IMR-90 (cell line): ENCODE measurements at regions not wholly inside any gene's neighbourhood (a gene's known extent, or its start where the extent isn't known, plus 50 kb on each side); places are given as distances from the start of the nearest gene placed in this dataset.

Source experiments
- ATAC-seq: fragments of 200-7000 bp; cut with Tn5 transposase; 2 replicates; pipeline ENCODE4 v1.9.1; 2020; ENCODE audit warnings: low read depth, mild to moderate bottlenecking, moderate library complexity
- BruUV-seq: library from RNA; stranded (reverse); fragments of 400-500 nt; replicated peaks from 2 replicates; lab custom pipeline; 2021; lab: Mats Ljungman, UMichigan
- CTCF ChIA-PET: fragments of 300-600 bp; formaldehyde crosslinking; extraction: SDS; loops from one replicate; lab custom pipeline; 2021; ENCODE audit warnings: antibody characterized with exemption; lab: Yijun Ruan, JAX
- POLR2A ChIA-PET: fragments of 300-600 bp; sonication (Branson Sonifier 250); formaldehyde crosslinking; loops from one replicate; lab custom pipeline; 2022; ENCODE audit warnings: antibody characterized with exemption; ENCODE audit not compliant: unreplicated experiment; lab: Charles Lee
- DNase-seq: peaks from one replicate; pipeline ENCODE4 v3.0.0; 2013
- H2AFZ ChIP-seq: replicated peaks from 2 replicates; pipeline ENCODE3; 2013; ENCODE audit warnings: low read length, mild to moderate bottlenecking; ENCODE audit not compliant: poor library complexity
- H2AK5ac ChIP-seq: 2 replicates; pipeline ENCODE4 v1.6.1; 2013; ENCODE audit warnings: low read depth, low read length, inconsistent platforms
- H2AK9ac ChIP-seq: replicated peaks from 2 replicates; pipeline ENCODE3; 2013; ENCODE audit warnings: mild to moderate bottlenecking, low read depth, low read length, moderate library complexity; ENCODE audit not compliant: poor library complexity
- H2BK120ac ChIP-seq: 2 replicates; pipeline ENCODE4 v1.6.1; 2013; ENCODE audit warnings: low read depth, low read length, inconsistent platforms
- H2BK15ac ChIP-seq: 3 replicates; pipeline ENCODE4 v1.6.1; 2013; ENCODE audit warnings: low read depth, low read length, inconsistent platforms
- H2BK20ac ChIP-seq: 2 replicates; pipeline ENCODE4 v1.6.1; 2013; ENCODE audit warnings: low read depth, mild to moderate bottlenecking, inconsistent platforms, low read length, moderate library complexity
- H2BK5ac ChIP-seq: 2 replicates; pipeline ENCODE4 v1.6.1; 2013; ENCODE audit warnings: mild to moderate bottlenecking, low read depth, low read length, inconsistent platforms; ENCODE audit not compliant: poor library complexity, severe bottlenecking
- H3K14ac ChIP-seq: replicated peaks from 2 replicates; pipeline ENCODE4 v1.6.1; 2013; ENCODE audit warnings: low read depth, low read length, inconsistent platforms
- H3K18ac ChIP-seq: 2 replicates; pipeline ENCODE4 v1.6.1; 2013; ENCODE audit warnings: low read depth, low read length, control low read depth
- H3K23ac ChIP-seq: 2 replicates; pipeline ENCODE4 v1.6.1; 2013; ENCODE audit warnings: low read depth, low read length, inconsistent platforms
- H3K27ac ChIP-seq: 2 replicates; pipeline ENCODE4 v1.5.1; 2013; ENCODE audit warnings: mild to moderate bottlenecking, control low read depth, low read length; ENCODE audit not compliant: insufficient read depth
- H3K27me3 ChIP-seq: 2 replicates; pipeline ENCODE4 v1.6.1; 2013; ENCODE audit warnings: low read length; ENCODE audit not compliant: control insufficient read depth, insufficient read depth
- H3K36me3 ChIP-seq: 2 replicates; pipeline ENCODE4 v1.6.1; 2013; ENCODE audit warnings: low read length, mixed read lengths; ENCODE audit not compliant: control insufficient read depth, insufficient read depth
- H3K4ac ChIP-seq: 2 replicates; pipeline ENCODE4 v1.6.1; 2013; ENCODE audit warnings: low read depth, low read length, inconsistent platforms
- H3K4me1 ChIP-seq: 2 replicates; pipeline ENCODE4 v1.6.1; 2013; ENCODE audit warnings: low read length, mixed read lengths; ENCODE audit not compliant: control insufficient read depth, insufficient read depth
- H3K4me2 ChIP-seq: 2 replicates; pipeline ENCODE4 v1.6.1; 2013; ENCODE audit warnings: low read depth, mild to moderate bottlenecking, control low read depth, low read length, moderate library complexity
- H3K4me3 ChIP-seq: 2 replicates; pipeline ENCODE4 v1.5.1; 2013; ENCODE audit warnings: low read depth, mild to moderate bottlenecking, control low read depth, low read length, moderate library complexity; ENCODE audit not compliant: insufficient read depth
- H3K56ac ChIP-seq: 2 replicates; pipeline ENCODE4 v1.6.1; 2013; ENCODE audit warnings: low read length, inconsistent platforms; ENCODE audit not compliant: insufficient read depth; ENCODE audit errors: extremely low read depth
- H3K79me1 ChIP-seq, 2 experiments: 2 replicates each; pipeline ENCODE4 v1.6.1; 2013; ENCODE audit warnings: low read length in 2 of 2, inconsistent platforms in 1 of 2, low read depth in 1 of 2
- H3K9ac ChIP-seq: 2 replicates; pipeline ENCODE4 v1.6.1; 2013; ENCODE audit warnings: low read depth, low read length, control low read depth
- H3K9me1 ChIP-seq: 2 replicates; pipeline ENCODE4 v1.6.1; 2013; ENCODE audit warnings: low read length, inconsistent platforms; ENCODE audit not compliant: insufficient read depth
- H3K9me3 ChIP-seq: 2 replicates; pipeline ENCODE4 v1.6.1; 2013; ENCODE audit warnings: low read length; ENCODE audit not compliant: control insufficient read depth, insufficient read depth
- H4K20me1 ChIP-seq: 2 replicates; pipeline ENCODE4 v1.6.1; 2013; ENCODE audit warnings: low read length, inconsistent platforms; ENCODE audit not compliant: insufficient read depth
- H4K5ac ChIP-seq: 2 replicates; pipeline ENCODE4 v1.6.1; 2013; ENCODE audit warnings: mild to moderate bottlenecking, low read depth, low read length, control low read depth
- H4K8ac ChIP-seq, 2 experiments: 2 replicates each; pipeline ENCODE4 v1.6.1; 2013; ENCODE audit warnings: low read depth in 2 of 2, low read length in 2 of 2, control low read depth in 1 of 2, inconsistent platforms in 1 of 2
- H4K91ac ChIP-seq: 2 replicates; pipeline ENCODE4 v1.6.1; 2013; ENCODE audit warnings: low read depth, low read length, inconsistent platforms; ENCODE audit not compliant: insufficient read depth
- BHLHE40 ChIP-seq: fragments of 150-350 bp; IDR thresholded peaks from 2 replicates; pipeline ENCODE4 v1.6.1; 2016; ENCODE audit warnings: mild to moderate bottlenecking, low read depth, low read length
- CEBPB ChIP-seq: IDR thresholded peaks from 2 replicates; pipeline ENCODE4 v1.6.1; 2012; ENCODE audit warnings: low read depth, low read length, improper control_type of control experiment
- CHD1 ChIP-seq: IDR thresholded peaks from 2 replicates; pipeline ENCODE4 v1.6.1; 2012; ENCODE audit warnings: low read depth, low read length, improper control_type of control experiment
- CTCF ChIP-seq: conservative IDR thresholded peaks from 2 replicates; pipeline ENCODE4 v1.5.1; 2012; ENCODE audit warnings: mild to moderate bottlenecking, low read depth, low read length, improper control_type of control experiment
- FOS ChIP-seq: fragments of 150-350 bp; IDR thresholded peaks from 2 replicates; pipeline ENCODE4 v1.6.1; 2016; ENCODE audit warnings: low read depth, low read length
- MAFK ChIP-seq: IDR thresholded peaks from 2 replicates; pipeline ENCODE4 v1.6.1; 2012; ENCODE audit warnings: low read depth, low read length, improper control_type of control experiment
- MAZ ChIP-seq: IDR thresholded peaks from 2 replicates; pipeline ENCODE4 v1.6.1; 2012; ENCODE audit warnings: low read depth, mild to moderate bottlenecking, low read length, improper control_type of control experiment, moderate library complexity, borderline replicate concordance
- MXI1 ChIP-seq: IDR thresholded peaks from 2 replicates; pipeline ENCODE4 v1.6.1; 2012; ENCODE audit warnings: low read depth, mild to moderate bottlenecking, low read length, moderate library complexity, borderline replicate concordance
- NFE2L2 ChIP-seq: fragments of 150-350 bp; IDR thresholded peaks from 2 replicates; pipeline ENCODE4 v1.6.1; 2016; ENCODE audit warnings: low read depth, mild to moderate bottlenecking, low read length
- POLR2A ChIP-seq: IDR thresholded peaks from 2 replicates; pipeline ENCODE4 v1.6.1; 2012; ENCODE audit warnings: mild to moderate bottlenecking, low read depth, low read length
- RAD21 ChIP-seq: IDR thresholded peaks from 2 replicates; pipeline ENCODE4 v1.6.1; 2012; ENCODE audit warnings: low read length, improper control_type of control experiment
- RCOR1 ChIP-seq: IDR thresholded peaks from 2 replicates; pipeline ENCODE4 v1.6.1; 2012; ENCODE audit warnings: mild to moderate bottlenecking, low read length, improper control_type of control experiment; ENCODE audit not compliant: insufficient replicate concordance
- RFX5 ChIP-seq: IDR thresholded peaks from 2 replicates; pipeline ENCODE4 v1.8.0; 2012; ENCODE audit warnings: low read depth, mild to moderate bottlenecking, low read length, moderate library complexity
- SMC3 ChIP-seq: fragments of 150-350 bp; IDR thresholded peaks from 2 replicates; pipeline ENCODE4 v1.6.1; 2016; ENCODE audit warnings: low read depth, mild to moderate bottlenecking, antibody characterized with exemption, low read length, moderate library complexity
- USF2 ChIP-seq: fragments of 150-350 bp; IDR thresholded peaks from 2 replicates; pipeline ENCODE4 v1.6.1; 2017; ENCODE audit warnings: mild to moderate bottlenecking, antibody characterized with exemption, low read length, low read depth
- WGBS, 2 experiments: methylation state at CpG; one replicate each; pipeline versions ENCODE4 v1.1.5 to v1.1.7; 2013; ENCODE audit warnings: missing lambda C conversion rate in 2 of 2; ENCODE audit not compliant: insufficient read length in 1 of 2; ENCODE audit errors: extremely low coverage in 2 of 2; 5-methylcytosine and 5-hydroxymethylcytosine counted together
- dilution Hi-C: fragments of 300-500 bp; cut with HindIII; formaldehyde crosslinking; loops from one replicate; pipeline ENCODE4 v1.14.3; 2018; ENCODE audit warnings: low sequenced_read_pairs; ENCODE audit not compliant: unreplicated experiment
- in situ Hi-C: fragments of 300-500 bp; cut with MboI; formaldehyde crosslinking; loops from 3 replicates; pipeline ENCODE4 v1.14.3; 2019; ENCODE audit warnings: low sequenced_read_pairs, inconsistent platforms, mixed read lengths
- intact Hi-C: fragments of 100-400 bp; cut with micrococcal nuclease; formaldehyde crosslinking; loops from 2 replicates; pipeline ENCODE4 v1.10.0; 2022
- TF ChIP-seq, protein P1 (sequence below): fragments of 150-350 bp; IDR thresholded peaks from 2 replicates; pipeline ENCODE4 v1.6.1; 2016; ENCODE audit warnings: low read depth, mild to moderate bottlenecking, low read length, moderate library complexity, borderline replicate concordance

GRCh38 chr2:236847538-236848263 lies 238.0 kb upstream of the COPS8 start:
- Histone ChIP-seq H3K36me3 (no peaks in the 10 kb centered on the region), H3K9ac (no peak overlapping the region), H2BK15ac (no peak overlapping the region), H2AK5ac (no peak overlapping the region), H2BK120ac (no peak overlapping the region), H3K56ac (no peak overlapping the region), H3K79me1 (no peaks in the 10 kb centered on the region), H3K4me3 (no peak overlapping the region), H2BK5ac (no peak overlapping the region), H3K27ac (no peak overlapping the region), H3K9me1 (no peaks in the 10 kb centered on the region), H4K8ac (no peak overlapping the region), H4K5ac (no peak overlapping the region), H3K18ac (no peak overlapping the region), H3K9me3 (peaks cover 2% of the 10 kb centered on the region; the same call in 1 of the 2 replicates), H3K4me1 (no peaks in the 10 kb centered on the region), H3K14ac (no peak overlapping the region), H4K91ac (no peak overlapping the region), H3K27me3 (peaks cover 7% of the 10 kb centered on the region), H3K4me2 (no peak overlapping the region), H2AK9ac (no peak overlapping the region), H4K20me1 (no peaks in the 10 kb centered on the region), H3K23ac (no peak overlapping the region), H2BK20ac (no peak overlapping the region), H3K4ac (no peak overlapping the region), H2AFZ (no peak overlapping the region)
- intact Hi-C loops (no loop called here), dilution Hi-C loops (no loop called here), in situ Hi-C loops (no loop called here)
- no peak for TF ChIP-seq FOS
- TF ChIP-seq, protein P1, sequence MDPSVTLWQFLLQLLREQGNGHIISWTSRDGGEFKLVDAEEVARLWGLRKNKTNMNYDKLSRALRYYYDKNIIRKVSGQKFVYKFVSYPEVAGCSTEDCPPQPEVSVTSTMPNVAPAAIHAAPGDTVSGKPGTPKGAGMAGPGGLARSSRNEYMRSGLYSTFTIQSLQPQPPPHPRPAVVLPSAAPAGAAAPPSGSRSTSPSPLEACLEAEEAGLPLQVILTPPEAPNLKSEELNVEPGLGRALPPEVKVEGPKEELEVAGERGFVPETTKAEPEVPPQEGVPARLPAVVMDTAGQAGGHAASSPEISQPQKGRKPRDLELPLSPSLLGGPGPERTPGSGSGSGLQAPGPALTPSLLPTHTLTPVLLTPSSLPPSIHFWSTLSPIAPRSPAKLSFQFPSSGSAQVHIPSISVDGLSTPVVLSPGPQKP, result no peak
- TF ChIP-seq MXI1, result no peak
- no peak for TF ChIP-seq BHLHE40
- TF ChIP-seq RCOR1, result no peak
- no peak for TF ChIP-seq MAFK
- TF ChIP-seq SMC3, result no peak
- no peak for TF ChIP-seq USF2
- no peak for TF ChIP-seq RFX5
- TF ChIP-seq NFE2L2, result no peak
- TF ChIP-seq CTCF, result no peak
- TF ChIP-seq CEBPB, result no peak
- no peak for TF ChIP-seq CHD1
- no peak for TF ChIP-seq RAD21
- no peak for TF ChIP-seq MAZ
- TF ChIP-seq POLR2A, result no peak
- ATAC-seq, result no peak
- no peak for DNase-seq
- no TSS peak for BruUV-seq
- ChIA-PET CTCF (no interaction called here), POLR2A (no interaction called here)
- no CpG with 5 or more reads among the region's 3 CpGs for WGBS, 2 experiments
